ENCODE measurements at regions not wholly inside any gene's neighbourhood (a gene's known extent, or its start where the extent isn't known, plus 50 kb on each side); places are given as distances from the start of the nearest gene placed in this dataset.

DNA sequence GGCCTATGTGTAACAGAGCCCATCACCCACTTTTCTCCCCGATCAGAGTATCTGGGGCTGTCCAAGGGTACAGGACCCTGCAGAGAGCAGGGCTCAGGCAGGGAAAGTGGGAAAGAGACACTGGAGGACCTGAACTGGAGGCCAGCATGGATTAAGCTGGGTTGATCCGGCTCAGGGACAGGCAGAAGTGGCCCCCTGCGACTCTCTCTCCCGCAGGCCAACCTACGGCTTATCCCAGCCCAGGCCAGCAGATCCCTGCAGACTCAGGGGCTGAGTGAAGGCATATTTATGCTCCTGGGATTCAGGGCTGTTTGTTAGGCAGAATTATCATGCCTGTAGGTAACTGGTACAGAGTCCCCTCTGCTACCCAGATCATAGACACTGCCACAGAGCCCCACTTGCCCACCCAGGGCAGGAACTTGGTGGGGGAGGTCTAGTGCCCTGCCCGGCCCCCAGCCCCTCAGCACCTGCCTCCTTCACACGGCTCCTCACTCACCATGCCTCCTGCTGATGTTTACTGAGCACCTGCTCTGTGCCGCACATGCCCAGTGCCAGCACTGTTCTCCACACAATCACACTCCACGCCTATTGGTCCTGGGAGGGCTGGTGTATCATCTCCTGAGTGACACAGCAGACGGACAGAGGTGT is 87.3 kb downstream of the ADRA2C start:
- DNase-seq = no peak

DNA sequence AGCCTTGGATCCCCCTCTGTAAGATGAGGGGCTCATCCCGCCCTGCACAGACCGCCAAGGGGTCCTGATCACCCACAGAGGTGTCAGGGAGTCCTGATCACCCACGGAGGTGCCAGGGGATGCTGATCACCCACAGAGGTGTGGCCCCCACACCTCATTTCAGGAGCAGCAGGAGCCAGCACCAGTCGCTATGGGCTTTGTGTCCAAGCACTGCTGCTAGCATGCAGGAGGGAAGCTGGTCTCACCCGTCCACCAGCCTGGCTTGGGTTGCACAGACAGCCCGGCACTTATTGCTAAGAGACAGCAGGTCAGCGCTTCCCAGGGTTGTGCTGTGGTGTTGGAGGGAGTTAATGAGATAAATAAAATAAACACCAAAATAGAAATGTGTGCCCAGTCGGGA is 88.5 kb downstream of the ADRA2C start:
- DNase-seq = no peak

DNA sequence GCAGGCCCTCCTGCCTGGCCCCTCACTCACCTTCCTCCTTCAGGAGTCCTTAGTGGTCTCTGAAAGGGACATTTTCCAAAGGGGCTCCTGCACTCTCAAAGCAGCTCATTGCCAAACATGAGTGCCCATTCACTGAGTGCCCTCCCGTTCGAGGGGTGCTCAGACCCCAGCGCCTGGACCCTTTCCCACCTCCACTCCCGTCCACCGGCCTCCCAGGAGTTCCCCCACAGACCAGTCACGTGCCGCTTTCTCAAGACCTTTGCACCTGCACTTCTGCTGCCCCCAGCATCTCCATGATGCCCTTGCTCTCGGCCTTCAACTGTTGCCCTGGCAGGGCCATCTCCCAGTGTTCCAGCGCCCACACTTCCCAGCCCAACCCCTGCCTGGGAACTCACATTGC is 89.5 kb downstream of the ADRA2C start:
- DNase-seq = no peak

DNA sequence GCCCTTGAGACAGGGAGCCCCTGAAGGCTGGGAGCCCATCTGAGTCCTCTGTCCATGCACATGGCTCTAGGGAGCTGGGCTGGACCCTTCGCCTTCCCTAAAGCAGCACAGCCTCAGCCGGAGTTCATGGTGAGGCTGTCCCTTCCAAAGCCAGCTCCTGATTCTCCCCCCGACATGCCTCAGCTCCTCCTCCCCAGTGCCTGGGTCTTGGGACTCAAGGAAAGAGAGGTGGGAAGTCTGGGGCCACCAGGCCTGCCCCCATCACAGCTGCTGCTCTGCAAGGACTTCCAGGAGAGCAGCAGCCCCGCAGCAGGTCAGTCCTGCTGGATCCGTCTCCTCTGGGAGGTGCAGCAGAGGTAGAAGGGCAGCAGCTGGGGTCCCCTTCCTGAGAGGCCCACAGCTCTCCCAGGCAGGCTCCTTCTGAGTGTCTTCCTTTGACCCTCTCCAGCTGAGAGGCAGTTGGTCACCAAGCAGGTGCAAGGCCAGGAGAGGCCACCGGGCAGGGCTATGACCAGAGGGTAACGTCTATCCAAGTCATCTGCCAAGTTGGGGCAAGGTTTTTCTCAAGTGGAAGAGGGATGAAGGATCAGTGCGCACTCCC is 90.5 kb downstream of the ADRA2C start:
- DNase-seq = no peak

DNA sequence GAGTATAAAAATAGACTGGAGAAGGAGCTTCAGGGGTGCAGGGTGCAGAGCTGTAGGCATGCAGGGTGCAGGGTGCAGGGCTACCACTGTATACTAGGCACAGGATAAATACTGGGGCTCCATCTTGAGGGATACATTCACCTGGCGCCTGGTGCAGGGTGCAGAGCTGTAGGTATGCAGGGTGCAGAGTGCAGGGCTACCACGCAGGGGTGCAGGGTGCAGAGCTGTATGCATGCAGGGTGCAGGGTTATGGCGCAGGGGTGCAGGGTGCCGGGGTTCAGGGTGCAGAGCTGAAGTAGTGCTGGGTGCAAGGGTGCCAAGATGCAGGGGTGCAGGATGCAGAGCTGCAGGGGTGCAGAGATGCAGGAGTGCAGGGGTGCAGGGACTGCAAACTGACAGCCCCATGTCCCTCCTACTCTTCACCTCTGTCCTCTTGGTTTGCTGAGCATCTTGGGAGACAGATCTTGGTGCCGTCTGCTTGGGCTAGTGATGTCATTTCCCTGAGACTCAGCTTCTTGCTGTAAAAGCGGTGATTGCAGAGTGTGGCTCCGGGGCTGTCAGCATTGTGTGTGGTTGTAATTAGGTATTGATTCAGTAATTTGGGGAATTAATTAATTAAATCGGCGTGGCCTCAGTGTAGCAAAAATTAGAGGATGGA is 91.2 kb downstream of the ADRA2C start:
- no peak for DNase-seq

DNA sequence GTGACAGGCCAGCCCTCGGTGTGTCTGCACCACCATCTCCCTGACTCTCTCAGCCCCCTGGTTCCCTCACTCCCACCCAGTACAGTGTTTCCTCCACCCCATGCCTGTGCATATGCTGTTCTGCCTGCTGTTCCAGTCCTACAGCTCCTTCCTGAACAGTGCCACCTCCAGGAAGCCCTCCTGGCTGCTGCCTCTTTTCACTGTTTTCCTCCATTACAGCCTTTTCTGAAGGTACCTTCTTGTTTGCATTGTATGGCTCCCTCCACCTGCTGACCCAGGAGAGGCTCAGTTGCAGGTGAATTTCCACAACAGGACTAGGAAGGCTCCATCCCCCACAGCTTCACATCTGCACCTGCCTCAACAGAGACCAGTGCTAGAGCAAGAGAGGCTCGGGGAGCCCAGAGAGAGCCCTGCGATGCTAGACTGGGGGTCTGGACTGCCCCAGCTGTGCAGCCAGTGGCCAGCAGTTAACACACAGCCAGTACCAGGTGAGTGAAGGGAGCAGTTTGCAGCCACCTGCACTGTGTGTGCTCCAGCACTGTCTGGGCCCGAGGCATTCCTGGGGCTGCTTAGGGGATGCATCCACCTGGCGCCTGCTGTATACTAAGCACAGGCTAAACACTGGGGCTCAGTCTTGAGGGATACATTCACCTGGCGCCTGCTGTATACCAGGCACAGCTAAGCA is 92.0 kb downstream of the ADRA2C start:
- no peak for DNase-seq

DNA sequence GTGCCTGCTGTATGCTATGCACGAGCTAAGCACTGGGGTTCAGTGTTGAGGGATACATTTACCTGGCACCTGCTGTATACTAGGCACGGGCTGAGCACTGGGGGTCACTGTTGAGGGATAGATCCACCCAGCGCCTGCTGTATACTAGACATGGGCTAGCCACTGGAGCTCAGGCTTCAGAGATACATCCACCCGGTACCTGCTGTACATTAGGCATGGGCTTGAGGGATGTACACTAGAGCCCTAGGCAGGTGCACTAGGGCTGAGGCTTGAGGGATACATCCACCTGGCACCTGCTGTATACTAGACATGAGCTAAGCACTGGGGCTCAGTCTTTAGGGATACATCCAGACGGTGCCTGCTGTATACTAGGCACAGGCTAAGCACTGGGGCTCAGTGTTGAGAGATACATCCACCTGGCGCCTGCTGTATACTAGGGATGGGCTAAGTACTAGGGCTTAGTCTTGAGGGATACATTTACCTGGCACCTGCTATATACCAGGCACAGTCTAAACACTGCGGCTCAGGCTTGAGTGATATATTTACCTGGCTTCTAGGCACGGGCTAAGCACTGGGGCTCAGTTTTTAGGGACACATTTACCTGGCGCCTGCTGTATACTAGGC is 92.7 kb downstream of the ADRA2C start:
- DNase-seq = no peak

DNA sequence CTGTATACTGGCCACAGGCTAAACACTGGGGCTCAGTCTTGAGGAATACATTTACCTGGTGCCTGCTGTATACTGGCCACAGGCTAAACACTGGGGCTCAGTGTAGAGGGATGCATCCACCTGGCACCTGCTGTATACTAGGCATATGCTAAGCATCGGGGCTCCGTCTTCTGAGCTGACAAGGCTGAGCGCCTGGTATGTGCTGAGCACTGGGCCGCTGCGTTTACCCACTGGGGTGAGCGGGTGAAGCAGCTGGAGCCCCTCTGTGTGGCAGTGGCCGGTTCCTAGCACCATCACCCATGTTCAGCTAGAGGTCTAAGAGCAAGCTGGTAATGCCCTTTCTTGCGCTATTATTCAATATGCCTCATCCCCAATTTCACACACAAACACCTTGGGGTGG is 93.4 kb downstream of the ADRA2C start:
- no peak for DNase-seq

DNA sequence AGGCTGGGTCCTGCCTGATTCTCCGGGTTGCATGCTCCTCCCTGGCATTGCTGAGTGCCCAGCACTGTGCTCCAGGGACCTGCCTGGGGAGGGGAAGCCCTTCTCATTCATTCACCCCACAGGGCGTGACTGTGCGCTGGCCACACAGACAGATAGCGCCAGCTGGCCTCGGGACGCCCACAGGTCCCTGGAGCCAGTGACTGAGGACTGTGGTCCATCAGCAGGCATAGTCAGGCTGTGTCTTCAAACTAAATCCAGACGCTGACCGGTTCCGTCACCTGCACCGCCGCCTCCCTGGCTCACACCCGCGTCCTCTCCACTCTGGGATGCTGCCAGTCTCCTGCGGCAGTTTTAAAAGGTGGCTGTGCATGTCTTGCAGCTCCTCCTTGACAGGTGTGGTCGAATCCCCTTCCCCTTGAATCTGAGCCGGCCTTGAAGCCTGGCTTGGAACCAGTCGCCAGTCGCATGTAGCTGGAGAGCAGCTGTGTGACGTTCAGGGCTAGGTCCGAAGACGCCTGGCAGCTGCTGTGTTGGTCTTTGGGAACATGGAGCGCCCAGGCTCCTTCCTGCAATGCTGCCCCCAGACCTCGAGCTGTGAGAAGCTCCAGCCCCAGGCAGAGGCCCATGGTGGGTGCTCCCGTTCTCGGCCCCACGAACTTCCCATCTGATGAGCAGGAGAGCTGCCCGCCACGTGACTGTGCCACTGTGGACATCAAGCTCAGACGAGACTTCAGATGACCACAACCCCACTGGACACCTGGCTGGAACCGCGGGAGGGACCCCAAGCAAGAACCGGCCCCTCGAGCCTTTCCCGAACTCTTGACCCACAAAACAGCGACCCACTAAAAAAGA is 94.1 kb downstream of the ADRA2C start:
- no peak for DNase-seq

DNA sequence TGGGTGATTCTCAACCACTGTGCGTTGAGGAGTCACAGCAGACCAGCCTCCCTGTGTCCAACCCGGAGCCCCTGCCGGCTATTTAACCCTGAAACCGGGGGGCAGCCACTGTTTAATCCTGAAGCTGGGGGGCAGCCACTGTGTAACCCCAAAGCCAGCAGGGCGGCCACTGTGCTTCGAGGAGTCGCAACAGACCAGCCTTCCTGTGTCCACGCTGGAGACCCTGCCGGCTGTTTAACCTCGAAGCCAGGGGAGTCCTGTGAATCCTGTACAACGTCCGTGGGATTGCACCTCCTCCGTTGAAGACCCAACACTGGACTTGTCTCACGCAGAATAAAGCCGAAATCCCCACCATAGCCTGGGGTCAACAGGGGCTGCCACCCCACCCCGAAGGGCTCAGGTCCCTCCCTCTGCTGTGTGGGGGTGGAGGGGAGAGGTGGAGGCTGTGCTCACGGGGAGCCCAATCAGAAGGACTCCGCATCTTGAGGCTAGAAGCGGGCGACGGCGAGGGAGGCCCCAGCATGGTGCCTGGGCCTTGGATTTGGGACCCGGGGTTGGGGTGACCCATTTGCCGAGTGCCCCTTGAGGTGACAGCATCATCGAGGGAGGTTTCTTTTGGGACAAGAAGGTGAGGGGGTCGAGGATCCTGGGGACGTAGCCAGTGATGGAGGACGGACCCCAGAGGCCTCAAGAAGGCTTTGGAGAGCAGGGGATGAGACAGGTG is 94.9 kb downstream of the ADRA2C start:
- no peak for DNase-seq

DNA sequence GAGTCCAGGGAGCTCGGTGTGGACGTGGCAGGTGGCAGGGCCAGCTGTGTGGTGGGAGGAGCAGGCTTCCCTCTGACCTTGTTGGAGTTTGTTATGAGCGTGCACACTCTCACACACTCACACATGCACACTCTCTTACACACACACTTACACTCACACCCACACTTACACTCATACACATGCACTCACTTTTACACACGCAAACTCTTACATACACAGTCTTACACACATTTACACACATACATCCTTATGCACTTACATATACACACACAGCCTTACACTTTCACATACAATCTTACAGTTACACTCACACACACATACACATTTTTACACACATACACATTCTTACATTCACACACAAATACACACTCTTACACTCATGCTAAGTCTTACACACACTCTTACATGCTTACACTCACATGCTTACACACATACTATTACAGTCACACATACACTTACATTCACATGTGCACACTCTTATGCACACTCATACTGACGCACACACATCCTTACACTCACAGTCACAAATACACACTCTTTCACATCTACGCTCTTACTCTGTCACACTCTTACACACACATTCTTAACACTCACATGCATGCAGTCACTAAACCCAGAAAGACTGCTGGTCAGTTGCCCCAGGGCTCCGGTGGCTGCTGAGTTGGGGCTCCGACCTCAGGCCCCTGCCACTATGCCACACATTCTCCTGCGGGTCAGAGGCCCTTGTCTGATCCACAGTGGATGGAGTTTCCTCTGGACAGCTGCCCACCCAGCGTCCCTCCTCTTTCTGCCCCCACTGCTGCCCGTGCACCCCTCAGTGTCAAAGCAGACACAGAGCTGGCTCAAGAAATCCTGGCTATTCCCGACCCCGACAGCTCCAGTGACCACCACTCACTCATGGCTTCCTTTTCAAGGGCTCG is 95.8 kb downstream of the ADRA2C start:
- no peak for DNase-seq

DNA sequence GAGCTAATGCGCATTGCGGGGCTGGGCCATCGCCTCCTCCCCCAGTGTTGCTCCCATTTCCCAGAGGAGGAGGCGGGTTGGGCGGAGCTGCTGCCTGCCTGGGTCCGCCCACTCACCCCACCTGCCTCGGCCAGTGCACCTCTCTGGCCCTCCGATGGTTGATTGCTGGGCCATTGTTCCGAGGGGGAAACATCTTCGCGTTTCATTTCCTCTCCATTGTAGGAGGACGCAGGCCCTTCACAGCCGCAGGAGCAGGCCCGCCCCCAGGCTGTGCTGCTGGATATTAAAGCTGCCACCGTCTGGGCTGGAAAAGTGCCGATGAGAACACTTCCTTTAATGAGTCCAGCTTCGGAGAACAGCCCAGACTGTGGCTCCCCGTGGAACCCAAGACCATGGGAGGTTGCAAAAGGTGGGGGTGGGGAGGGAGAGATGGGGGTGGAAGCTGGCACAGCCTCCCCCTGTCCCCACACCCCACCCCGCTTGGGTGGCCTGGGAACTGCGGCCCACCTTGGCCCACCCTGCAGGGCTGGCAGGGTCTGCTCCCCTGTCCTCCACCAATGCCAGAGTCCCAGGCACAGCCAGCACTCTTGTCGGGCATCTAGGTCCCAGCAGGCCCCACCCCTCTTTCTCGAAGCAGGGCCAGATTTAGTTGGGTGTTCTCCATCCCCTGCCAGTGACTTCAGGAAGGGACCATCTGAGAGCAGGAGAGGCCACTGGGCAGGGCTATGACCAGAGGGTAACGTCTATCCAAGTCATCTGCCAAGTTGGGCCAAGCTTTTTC is 96.6 kb downstream of the ADRA2C start:
- DNase-seq = no peak

DNA sequence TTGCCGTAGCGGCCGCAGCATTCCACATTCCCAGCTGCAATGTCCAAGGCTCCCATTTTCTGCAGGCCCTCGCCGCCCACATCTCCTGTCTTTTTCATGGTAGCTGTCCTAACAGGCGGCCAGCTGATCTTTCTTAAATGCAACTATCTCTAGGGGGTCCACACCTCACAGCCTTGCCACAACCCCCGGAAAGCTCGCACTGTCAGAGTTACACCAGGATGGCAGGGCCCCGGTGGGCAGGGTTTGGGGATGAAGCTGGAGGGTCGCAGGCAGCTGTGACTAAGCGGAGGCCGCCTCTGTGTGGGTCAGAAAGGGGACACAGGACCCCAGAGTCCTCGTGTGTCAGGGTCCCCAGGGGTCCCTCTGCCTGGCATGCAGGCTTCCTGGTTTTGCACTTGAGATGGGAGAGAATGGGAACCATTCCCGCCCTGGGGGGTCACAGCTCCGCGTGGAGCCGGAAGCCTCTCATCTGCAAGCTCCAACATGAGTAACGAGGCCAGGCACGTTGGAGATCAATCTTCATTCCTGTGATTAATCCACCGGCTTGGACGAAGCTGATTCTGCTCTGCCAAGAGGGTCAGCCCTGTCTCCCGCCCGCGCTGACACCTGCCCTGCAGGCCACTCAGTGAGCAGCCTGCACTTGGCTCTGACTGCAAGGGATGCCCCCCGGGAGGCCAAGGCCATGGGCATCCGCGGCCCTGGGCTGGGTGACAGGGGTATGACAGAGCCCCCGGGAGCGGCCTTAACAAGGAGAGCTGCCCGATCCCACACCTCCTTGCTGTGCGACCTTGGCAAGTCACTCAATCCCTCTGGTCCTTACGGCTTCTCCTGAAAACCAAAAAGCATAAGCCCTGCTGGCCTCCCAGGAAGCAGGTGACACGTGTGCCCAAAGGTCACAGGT is 97.9 kb downstream of the ADRA2C start:
- DNase-seq = no peak

DNA sequence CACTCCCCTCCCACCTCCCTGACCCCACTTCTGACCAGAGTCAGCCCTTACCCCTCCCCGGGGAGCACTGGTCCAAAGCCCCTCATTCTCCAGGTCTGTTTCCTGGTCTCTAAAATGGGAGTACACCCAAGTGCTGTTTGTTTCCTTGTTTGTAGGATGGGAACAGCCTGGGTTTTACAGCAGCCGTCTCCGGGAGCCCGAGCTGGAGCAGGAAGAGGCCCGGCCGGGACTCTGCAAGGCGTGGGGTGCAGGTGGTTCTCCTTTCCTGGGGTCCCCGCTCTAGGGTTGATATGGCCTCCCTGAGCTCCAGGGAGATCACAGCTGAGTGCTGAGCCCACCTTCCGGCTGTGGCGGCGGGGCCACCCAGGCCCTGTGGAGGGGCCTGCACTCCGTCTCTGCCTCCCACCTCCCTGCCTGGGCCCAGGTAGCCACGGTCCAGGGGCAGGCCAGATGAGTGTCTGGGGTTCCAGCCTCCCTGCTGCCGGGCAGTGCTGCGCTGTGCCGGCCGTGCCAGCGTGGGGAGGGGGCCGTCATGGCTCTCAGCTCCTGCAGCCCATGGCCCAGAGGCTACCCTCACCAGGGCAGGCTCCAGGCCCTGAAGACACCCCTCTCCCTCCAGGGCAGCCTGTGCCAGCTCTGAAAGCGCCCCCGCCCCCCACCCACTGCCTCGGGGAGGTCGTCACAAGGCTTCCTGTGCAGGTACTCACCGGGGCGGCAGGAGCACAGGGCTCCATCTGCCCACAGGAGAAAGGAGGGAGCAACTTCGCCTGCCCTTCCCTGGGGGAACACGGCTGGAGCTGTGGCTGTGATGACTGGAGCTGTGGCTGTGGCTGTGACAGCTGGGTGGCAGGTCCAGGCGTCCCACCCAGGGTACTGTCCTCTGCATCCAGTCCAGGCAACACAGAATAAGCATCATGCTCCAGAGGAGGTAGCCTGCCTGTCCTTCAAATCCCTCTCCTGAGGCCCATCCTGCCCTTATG is 98.8 kb downstream of the ADRA2C start:
- DNase-seq = no peak

DNA sequence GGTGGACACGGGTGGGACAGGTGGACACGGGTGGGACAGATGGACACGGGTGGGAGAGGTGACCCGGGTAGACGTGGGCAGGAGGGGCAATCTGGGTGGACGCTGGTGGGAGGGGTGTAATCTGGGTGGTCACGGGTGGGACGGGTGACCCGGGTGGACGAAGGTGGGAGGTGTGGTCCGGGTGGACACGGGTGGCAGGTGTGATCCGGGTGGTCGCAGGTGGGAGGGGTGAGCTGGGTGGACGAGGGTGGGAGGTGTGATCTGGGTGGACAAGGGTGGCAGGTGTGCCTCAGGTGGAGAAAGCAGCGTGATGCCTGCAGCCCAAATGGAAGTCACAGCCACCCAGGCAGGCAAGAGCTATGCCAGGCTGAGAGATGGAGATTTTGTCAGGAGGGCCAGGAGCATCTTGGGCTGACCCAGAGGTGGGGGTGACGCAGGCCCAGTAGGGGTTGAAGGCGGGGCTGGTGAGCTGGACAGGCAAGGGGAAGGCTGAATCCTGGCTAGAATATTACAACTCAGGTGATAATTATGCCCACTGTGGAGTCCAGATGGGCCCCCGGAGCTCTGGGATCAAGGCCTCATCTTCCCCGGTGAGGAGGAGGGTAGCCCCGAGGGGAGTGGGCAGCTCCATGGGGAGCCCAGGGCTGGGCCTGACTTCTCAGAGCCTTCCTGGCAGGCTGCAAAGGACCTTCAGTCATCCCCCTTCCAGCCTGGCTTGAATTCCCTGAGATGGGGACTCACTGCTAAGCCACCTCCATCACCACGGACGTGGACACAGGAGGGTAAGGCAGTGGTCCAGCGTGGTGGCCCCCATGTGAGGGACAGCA is 100.0 kb downstream of the ADRA2C start:
- no peak for DNase-seq

DNA sequence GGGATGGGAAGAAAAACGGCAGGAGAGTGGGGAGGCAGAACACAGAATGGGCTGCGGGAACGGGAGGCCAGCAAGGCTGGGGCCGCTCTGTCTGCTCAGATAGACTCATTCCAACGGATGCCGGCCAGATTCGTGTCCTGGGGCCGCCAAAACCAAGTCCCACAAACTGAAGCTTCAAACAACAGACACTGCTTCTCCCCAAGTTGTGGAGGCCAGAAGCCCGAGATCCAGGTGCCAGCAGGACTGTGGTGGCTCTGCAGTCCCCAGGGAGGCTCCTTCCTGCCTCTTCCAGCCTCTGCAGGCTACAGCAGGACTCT is 100.6 kb downstream of the ADRA2C start:
- DNase-seq = no peak
